Tibial nerve (tissue), 3 donors: ENCODE measurements at regions not wholly inside any gene's neighbourhood (a gene's known extent, or its start where the extent isn't known, plus 50 kb on each side); places are given as distances from the start of the nearest gene placed in this dataset.

ENCODE experiments used
- POLR2A ChIP-seq, 2 donors: fragments of 450-650 bp; IDR thresholded peaks; one replicate each; pipeline ENCODE4 v1.6.1; 2017; ENCODE audit warnings: antibody characterized with exemption in 2 of 2, mild to moderate bottlenecking in 2 of 2, moderate library complexity in 2 of 2
- TF ChIP-seq, protein P1 (sequence below), 5 experiments: fragments of 200-600 bp in 3 of 5; fragments of 450-650 bp in 2 of 5; sonication (generic) in 3 of 5; IDR thresholded peaks; one replicate each; pipeline ENCODE4 v1.5.1; 2016 to 2019; ENCODE audit warnings: antibody characterized with exemption in 5 of 5, mild to moderate bottlenecking in 3 of 5, moderate library complexity in 2 of 5

DNA sequence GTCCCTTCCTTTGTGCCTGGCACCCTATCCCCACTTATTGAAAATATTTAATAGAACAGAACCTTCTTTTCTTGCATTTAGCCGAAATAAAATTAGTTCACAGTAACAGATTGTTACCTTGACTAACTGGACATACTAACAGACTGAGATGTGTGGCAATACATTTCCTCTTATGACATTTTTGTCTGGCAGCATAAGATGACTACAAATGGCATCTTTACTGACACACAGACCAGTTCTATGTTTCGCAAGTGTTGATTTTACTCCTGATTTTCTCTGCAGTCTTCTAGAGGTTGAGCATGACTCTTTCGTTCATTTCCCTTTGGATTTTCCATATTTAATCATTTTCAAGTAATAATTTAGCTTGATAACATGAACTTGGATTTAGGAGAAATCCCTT, 474.6 kb downstream of the CBLN4 start:
- TF ChIP-seq, protein P1, sequence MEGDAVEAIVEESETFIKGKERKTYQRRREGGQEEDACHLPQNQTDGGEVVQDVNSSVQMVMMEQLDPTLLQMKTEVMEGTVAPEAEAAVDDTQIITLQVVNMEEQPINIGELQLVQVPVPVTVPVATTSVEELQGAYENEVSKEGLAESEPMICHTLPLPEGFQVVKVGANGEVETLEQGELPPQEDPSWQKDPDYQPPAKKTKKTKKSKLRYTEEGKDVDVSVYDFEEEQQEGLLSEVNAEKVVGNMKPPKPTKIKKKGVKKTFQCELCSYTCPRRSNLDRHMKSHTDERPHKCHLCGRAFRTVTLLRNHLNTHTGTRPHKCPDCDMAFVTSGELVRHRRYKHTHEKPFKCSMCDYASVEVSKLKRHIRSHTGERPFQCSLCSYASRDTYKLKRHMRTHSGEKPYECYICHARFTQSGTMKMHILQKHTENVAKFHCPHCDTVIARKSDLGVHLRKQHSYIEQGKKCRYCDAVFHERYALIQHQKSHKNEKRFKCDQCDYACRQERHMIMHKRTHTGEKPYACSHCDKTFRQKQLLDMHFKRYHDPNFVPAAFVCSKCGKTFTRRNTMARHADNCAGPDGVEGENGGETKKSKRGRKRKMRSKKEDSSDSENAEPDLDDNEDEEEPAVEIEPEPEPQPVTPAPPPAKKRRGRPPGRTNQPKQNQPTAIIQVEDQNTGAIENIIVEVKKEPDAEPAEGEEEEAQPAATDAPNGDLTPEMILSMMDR (IDR thresholded peaks at IDR 0.05) = no peak
- no peak for TF ChIP-seq POLR2A (IDR thresholded peaks at IDR 0.05)
